ENCODE measurements at regions not wholly inside any gene's neighbourhood (a gene's known extent, or its start where the extent isn't known, plus 50 kb on each side); places are given as distances from the start of the nearest gene placed in this dataset.

GRCh38 chr6:81816380-81816779 lies 63.9 kb upstream of the TENT5A start:
- Histone ChIP-seq H3K27ac (ENCODE audit: low read depth, low read length) (no peak overlapping the region), H3K4me2 (ENCODE audit: low read length) (no peak overlapping the region), H3F3A (ENCODE audit: control insufficient read depth, insufficient read depth) (no peaks in the 10 kb centered on the region), H3K79me2 (ENCODE audit: control insufficient read depth, low read length) (no peaks in the 10 kb centered on the region), H3K27me3 (ENCODE audit: control insufficient read depth, low read length) (no peaks in the 10 kb centered on the region), H3K36me3 (ENCODE audit: control insufficient read depth, low read length) (no peaks in the 10 kb centered on the region), H3K4me1 (ENCODE audit: control insufficient read depth, low read length) (no peaks in the 10 kb centered on the region), H4K20me1 (ENCODE audit: control insufficient read depth, insufficient read depth, low read depth, low read length) (no peaks in the 10 kb centered on the region), H3K4me3 (ENCODE audit: low read length) (no peak overlapping the region), H3K9me2 (replicated peaks; ENCODE audit: control insufficient read depth, low read length) (no peaks in the 10 kb centered on the region), H3K9me3 (ENCODE audit: control insufficient read depth, insufficient read depth, low read length) (no peaks in the 10 kb centered on the region)
- no peak for TF ChIP-seq EZH2phosphoT487 (IDR thresholded peaks at IDR 0.05; ENCODE audit: borderline replicate concordance, low read length)
- TF ChIP-seq, protein P1, sequence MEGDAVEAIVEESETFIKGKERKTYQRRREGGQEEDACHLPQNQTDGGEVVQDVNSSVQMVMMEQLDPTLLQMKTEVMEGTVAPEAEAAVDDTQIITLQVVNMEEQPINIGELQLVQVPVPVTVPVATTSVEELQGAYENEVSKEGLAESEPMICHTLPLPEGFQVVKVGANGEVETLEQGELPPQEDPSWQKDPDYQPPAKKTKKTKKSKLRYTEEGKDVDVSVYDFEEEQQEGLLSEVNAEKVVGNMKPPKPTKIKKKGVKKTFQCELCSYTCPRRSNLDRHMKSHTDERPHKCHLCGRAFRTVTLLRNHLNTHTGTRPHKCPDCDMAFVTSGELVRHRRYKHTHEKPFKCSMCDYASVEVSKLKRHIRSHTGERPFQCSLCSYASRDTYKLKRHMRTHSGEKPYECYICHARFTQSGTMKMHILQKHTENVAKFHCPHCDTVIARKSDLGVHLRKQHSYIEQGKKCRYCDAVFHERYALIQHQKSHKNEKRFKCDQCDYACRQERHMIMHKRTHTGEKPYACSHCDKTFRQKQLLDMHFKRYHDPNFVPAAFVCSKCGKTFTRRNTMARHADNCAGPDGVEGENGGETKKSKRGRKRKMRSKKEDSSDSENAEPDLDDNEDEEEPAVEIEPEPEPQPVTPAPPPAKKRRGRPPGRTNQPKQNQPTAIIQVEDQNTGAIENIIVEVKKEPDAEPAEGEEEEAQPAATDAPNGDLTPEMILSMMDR (IDR thresholded peaks at IDR 0.05; ENCODE audit: low read depth, low read length, poor library complexity, severe bottlenecking): no peak

GRCh38 chr6:81814370-81815076 lies 62.0 kb upstream of the TENT5A start:
- Histone ChIP-seq H3K36me3 (ENCODE audit: control insufficient read depth, low read length) (no peaks in the 10 kb centered on the region), H3K9me3 (ENCODE audit: control insufficient read depth, insufficient read depth, low read length) (no peaks in the 10 kb centered on the region), H3K4me1 (ENCODE audit: control insufficient read depth, low read length) (peaks cover under 1% of the 10 kb centered on the region), H3K27me3 (ENCODE audit: control insufficient read depth, low read length) (no peaks in the 10 kb centered on the region), H3K27ac (ENCODE audit: low read depth, low read length) (no peak overlapping the region), H3K79me2 (ENCODE audit: control insufficient read depth, low read length) (no peaks in the 10 kb centered on the region), H3F3A (ENCODE audit: control insufficient read depth, insufficient read depth) (no peaks in the 10 kb centered on the region), H4K20me1 (ENCODE audit: control insufficient read depth, insufficient read depth, low read depth, low read length) (no peaks in the 10 kb centered on the region), H3K4me3 (ENCODE audit: low read length) (no peak overlapping the region), H3K9me2 (replicated peaks; ENCODE audit: control insufficient read depth, low read length) (no peaks in the 10 kb centered on the region), H3K4me2 (ENCODE audit: low read length) (no peak overlapping the region)
- no peak for TF ChIP-seq EZH2phosphoT487 (IDR thresholded peaks at IDR 0.05; ENCODE audit: borderline replicate concordance, low read length)

DNA sequence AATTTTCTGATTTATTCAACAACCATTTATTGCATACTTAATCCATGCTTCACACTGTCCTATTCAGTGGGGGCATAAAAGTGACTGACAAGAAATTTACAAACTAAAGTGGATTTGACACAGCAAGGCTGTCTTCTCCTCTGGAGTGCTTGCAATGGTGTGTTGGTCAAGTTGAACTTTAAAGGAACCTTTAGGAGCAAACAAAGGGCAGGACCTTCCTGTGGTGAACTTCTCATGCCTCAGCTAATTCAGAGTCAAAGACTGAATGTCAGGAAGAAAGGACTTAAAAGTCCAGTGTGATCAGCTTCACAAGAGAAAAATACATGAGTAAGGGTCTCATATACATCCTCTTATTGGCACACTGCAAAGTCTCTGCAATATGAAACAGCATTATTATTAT lies 60.8 kb upstream of the TENT5A start:
- H3K4me1 ChIP-seq (ENCODE audit: control insufficient read depth, low read length): peaks cover 8% of the 10 kb centered on the region
- H3K9me3 ChIP-seq (ENCODE audit: control insufficient read depth, insufficient read depth, low read length): no peaks in the 10 kb centered on the region
- no peaks in the 10 kb centered on the region for H3K27me3 ChIP-seq (ENCODE audit: control insufficient read depth, low read length)
- no peaks in the 10 kb centered on the region for H3K9me2 ChIP-seq (replicated peaks; ENCODE audit: control insufficient read depth, low read length)
- no peaks in the 10 kb centered on the region for H3F3A ChIP-seq (ENCODE audit: control insufficient read depth, insufficient read depth)
- TF ChIP-seq, protein P1 (IDR thresholded peaks at IDR 0.05; ENCODE audit: low read depth, low read length, poor library complexity, severe bottlenecking): no peak
- no peak for TF ChIP-seq EZH2phosphoT487 (IDR thresholded peaks at IDR 0.05; ENCODE audit: borderline replicate concordance, low read length)
- no peaks in the 10 kb centered on the region for H4K20me1 ChIP-seq (ENCODE audit: control insufficient read depth, insufficient read depth, low read depth, low read length)
- H3K27ac ChIP-seq (ENCODE audit: low read depth, low read length): no peak overlapping the region
- no peaks in the 10 kb centered on the region for H3K36me3 ChIP-seq (ENCODE audit: control insufficient read depth, low read length)
- H3K4me2 ChIP-seq (ENCODE audit: low read length): no peak overlapping the region
- no peak overlapping the region for H3K4me3 ChIP-seq (ENCODE audit: low read length)
- no peaks in the 10 kb centered on the region for H3K79me2 ChIP-seq (ENCODE audit: control insufficient read depth, low read length)

GRCh38 chr6:81812401-81812800 lies 59.9 kb upstream of the TENT5A start:
- Histone ChIP-seq H3F3A (ENCODE audit: control insufficient read depth, insufficient read depth) (no peaks in the 10 kb centered on the region), H3K9me2 (replicated peaks; ENCODE audit: control insufficient read depth, low read length) (no peaks in the 10 kb centered on the region), H3K4me2 (ENCODE audit: low read length) (no peak overlapping the region), H3K9me3 (ENCODE audit: control insufficient read depth, insufficient read depth, low read length) (no peaks in the 10 kb centered on the region), H4K20me1 (ENCODE audit: control insufficient read depth, insufficient read depth, low read depth, low read length) (no peaks in the 10 kb centered on the region), H3K79me2 (ENCODE audit: control insufficient read depth, low read length) (no peaks in the 10 kb centered on the region), H3K27me3 (ENCODE audit: control insufficient read depth, low read length) (no peaks in the 10 kb centered on the region), H3K27ac (ENCODE audit: low read depth, low read length) (no peak overlapping the region), H3K36me3 (ENCODE audit: control insufficient read depth, low read length) (no peaks in the 10 kb centered on the region), H3K4me3 (ENCODE audit: low read length) (no peak overlapping the region), H3K4me1 (ENCODE audit: control insufficient read depth, low read length) (peaks cover 8% of the 10 kb centered on the region)
- no peak for TF ChIP-seq EZH2phosphoT487 (IDR thresholded peaks at IDR 0.05; ENCODE audit: borderline replicate concordance, low read length)
- TF ChIP-seq, protein P1 (IDR thresholded peaks at IDR 0.05; ENCODE audit: low read depth, low read length, poor library complexity, severe bottlenecking): no peak

Measured in DOHH2 (cell line).